Uterus (tissue), 3 donors: ENCODE measurements at regions not wholly inside any gene's neighbourhood (a gene's known extent, or its start where the extent isn't known, plus 50 kb on each side); places are given as distances from the start of the nearest gene placed in this dataset.

Experiments used
- DNase-seq, 2 donors: peaks; one replicate each; pipeline ENCODE4 v3.0.0-alpha.2; 2019 to 2020
- H3K27ac ChIP-seq, 2 donors: fragments of 200-600 bp; sonication (generic); 1 replicate in 1 of 2; 2 replicates in 1 of 2; pipeline ENCODE4 v1.5.1; 2016 to 2018
- H3K27me3 ChIP-seq, 2 donors: fragments of 200-600 bp; sonication (generic); one replicate each; pipeline ENCODE4 v1.5.1; 2018 to 2019; ENCODE audit warnings: control low read depth in 1 of 2
- H3K36me3 ChIP-seq, 2 donors: fragments of 200-600 bp; sonication (generic); one replicate each; pipeline ENCODE4 v1.5.1; 2019; ENCODE audit warnings: control low read depth in 1 of 2
- H3K4me1 ChIP-seq, 2 donors: fragments of 200-600 bp; sonication (generic); one replicate each; pipeline ENCODE4 v1.5.1; 2018 to 2019; ENCODE audit warnings: control low read depth in 1 of 2
- H3K4me3 ChIP-seq, 2 donors: fragments of 200-600 bp; sonication (generic); 1 replicate in 1 of 2; 2 replicates in 1 of 2; pipeline ENCODE4 v1.5.1; 2018 to 2019; ENCODE audit warnings: mild to moderate bottlenecking in 1 of 2
- H3K9me3 ChIP-seq, 2 donors: fragments of 200-600 bp; sonication (generic); one replicate each; pipeline ENCODE4 v1.5.1; 2019; ENCODE audit warnings: control low read depth in 1 of 2
- CTCF ChIP-seq, 4 experiments: fragments of 200-600 bp in 2 of 4; fragments of 450-650 bp in 2 of 4; sonication (generic) in 2 of 4; IDR thresholded peaks; one replicate each; pipeline ENCODE4 v1.5.1; 2016 to 2019; ENCODE audit warnings: antibody characterized with exemption in 4 of 4, mild to moderate bottlenecking in 2 of 4, moderate library complexity in 1 of 4
- POLR2A ChIP-seq, 2 donors: fragments of 450-650 bp; IDR thresholded peaks; one replicate each; pipeline ENCODE4 v1.6.1; 2016; ENCODE audit warnings: antibody characterized with exemption in 2 of 2, mild to moderate bottlenecking in 1 of 2, moderate library complexity in 1 of 2
- intact Hi-C: fragments of 100-400 bp; cut with DNase I; formaldehyde crosslinking; loops from one replicate; pipeline ENCODE4 v1.15.1; 2023; ENCODE audit warnings: low total_unique reads
- donor health status: DM: yes; HTN: yes; CAD: no.

- Histone ChIP-seq H3K36me3 (no peaks in the 10 kb centered on the region), H3K27ac (no peak overlapping the region), H3K27me3 (no peaks in the 10 kb centered on the region), H3K4me1 (no peaks in the 10 kb centered on the region), H3K9me3 (no peaks in the 10 kb centered on the region), H3K4me3 (no peak overlapping the region)
- no peak for DNase-seq
- TF ChIP-seq POLR2A (IDR thresholded peaks at IDR 0.05) (no peak), CTCF (IDR thresholded peaks at IDR 0.05) (no peak)
- intact Hi-C loops, result no loop called here
Observed at GRCh38 chr4:32658019-32658418, 1937.8 kb downstream of the PCDH7 start.

GRCh38 chr4:32661229-32661628 lies 1941.1 kb downstream of the PCDH7 start:
- no peak for DNase-seq
- Histone ChIP-seq H3K4me3 (no peak overlapping the region), H3K9me3 (no peaks in the 10 kb centered on the region), H3K4me1 (no peaks in the 10 kb centered on the region), H3K27ac (no peak overlapping the region), H3K27me3 (no peaks in the 10 kb centered on the region), H3K36me3 (no peaks in the 10 kb centered on the region)
- TF ChIP-seq CTCF (IDR thresholded peaks at IDR 0.05), result no peak
- TF ChIP-seq POLR2A (IDR thresholded peaks at IDR 0.05), result no peak
- intact Hi-C loops, result no loop called here

GRCh38 chr4:32662803-32663202 lies 1942.6 kb downstream of the PCDH7 start:
- DNase-seq, result no peak
- H3K9me3 ChIP-seq, result no peaks in the 10 kb centered on the region
- TF ChIP-seq CTCF (IDR thresholded peaks at IDR 0.05) (no peak), POLR2A (IDR thresholded peaks at IDR 0.05) (no peak)

GRCh38 chr4:32672359-32672758 lies 1952.2 kb downstream of the PCDH7 start:
- no peak for TF ChIP-seq CTCF (IDR thresholded peaks at IDR 0.05)
- no peak for TF ChIP-seq POLR2A (IDR thresholded peaks at IDR 0.05)
- intact Hi-C loops, result no loop called here
- Histone ChIP-seq H3K4me1 (no peaks in the 10 kb centered on the region), H3K27ac (no peak overlapping the region), H3K27me3 (no peaks in the 10 kb centered on the region), H3K36me3 (no peaks in the 10 kb centered on the region), H3K9me3 (no peaks in the 10 kb centered on the region), H3K4me3 (no peak overlapping the region)
- no peak for DNase-seq

More at GRCh38 chr4:32662803-32663202, 1942.6 kb downstream of the PCDH7 start:
- Histone ChIP-seq H3K27me3 (no peaks in the 10 kb centered on the region), H3K27ac (no peak overlapping the region), H3K4me1 (no peaks in the 10 kb centered on the region), H3K36me3 (no peaks in the 10 kb centered on the region), H3K4me3 (no peak overlapping the region)
- intact Hi-C loops, result no loop called here

GRCh38 chr4:32680946-32681345 lies 1960.8 kb downstream of the PCDH7 start:
- intact Hi-C loops, result no loop called here
- H3K4me1 ChIP-seq, result no peaks in the 10 kb centered on the region

More at GRCh38 chr4:32680946-32681345, 1960.8 kb downstream of the PCDH7 start:
- no peaks in the 10 kb centered on the region for H3K9me3 ChIP-seq
- H3K4me3 ChIP-seq, result no peak overlapping the region
- H3K27ac ChIP-seq, result no peak overlapping the region
- no peaks in the 10 kb centered on the region for H3K27me3 ChIP-seq
- H3K36me3 ChIP-seq, result no peaks in the 10 kb centered on the region
- TF ChIP-seq CTCF (IDR thresholded peaks at IDR 0.05) (no peak), POLR2A (IDR thresholded peaks at IDR 0.05) (no peak)
- no peak for DNase-seq
